ENCODE measurements at regions not wholly inside any gene's neighbourhood (a gene's known extent, or its start where the extent isn't known, plus 50 kb on each side); places are given as distances from the start of the nearest gene placed in this dataset.

DNA sequence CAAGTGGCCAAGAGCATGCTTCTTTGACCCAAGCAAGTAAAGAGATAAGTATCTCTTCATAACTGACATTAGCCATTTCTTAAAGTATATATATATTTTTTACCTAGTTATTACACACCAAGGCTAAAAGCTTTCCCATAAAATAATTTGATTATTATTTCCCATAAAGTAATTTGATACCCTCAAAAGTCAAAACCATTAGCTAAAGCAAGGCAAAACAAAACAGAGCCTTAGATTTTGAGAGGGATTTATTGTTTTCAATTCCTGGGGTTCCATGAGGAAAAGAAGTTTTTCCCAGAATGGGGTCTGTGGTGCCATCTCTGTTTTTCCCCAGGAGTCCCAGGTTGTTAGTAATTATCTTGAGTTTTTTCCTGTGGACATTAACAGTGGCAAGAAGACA lies 125.5 kb upstream of the NUDT4 start:
- DNase-seq: no peak

DNA sequence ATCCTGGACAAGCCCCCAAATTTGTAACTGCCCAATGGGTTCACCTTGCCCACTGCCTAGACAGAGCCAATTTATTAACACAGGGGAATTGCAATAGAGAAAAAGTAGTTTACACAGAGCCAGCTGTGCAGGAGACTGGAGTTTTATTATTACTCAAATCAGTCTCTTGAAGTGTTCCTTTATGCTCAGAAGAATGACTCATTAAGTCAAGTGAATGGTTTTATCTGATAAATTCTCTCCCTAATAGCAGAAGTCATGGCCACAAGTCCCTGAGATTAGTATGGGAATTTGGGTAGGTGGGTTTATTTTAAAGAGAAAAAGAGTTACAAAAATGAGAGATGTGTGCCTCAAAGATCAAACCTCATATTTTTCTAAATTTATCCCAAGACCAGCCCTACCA lies 122.8 kb upstream of the NUDT4 start:
- no peak for DNase-seq

DNA sequence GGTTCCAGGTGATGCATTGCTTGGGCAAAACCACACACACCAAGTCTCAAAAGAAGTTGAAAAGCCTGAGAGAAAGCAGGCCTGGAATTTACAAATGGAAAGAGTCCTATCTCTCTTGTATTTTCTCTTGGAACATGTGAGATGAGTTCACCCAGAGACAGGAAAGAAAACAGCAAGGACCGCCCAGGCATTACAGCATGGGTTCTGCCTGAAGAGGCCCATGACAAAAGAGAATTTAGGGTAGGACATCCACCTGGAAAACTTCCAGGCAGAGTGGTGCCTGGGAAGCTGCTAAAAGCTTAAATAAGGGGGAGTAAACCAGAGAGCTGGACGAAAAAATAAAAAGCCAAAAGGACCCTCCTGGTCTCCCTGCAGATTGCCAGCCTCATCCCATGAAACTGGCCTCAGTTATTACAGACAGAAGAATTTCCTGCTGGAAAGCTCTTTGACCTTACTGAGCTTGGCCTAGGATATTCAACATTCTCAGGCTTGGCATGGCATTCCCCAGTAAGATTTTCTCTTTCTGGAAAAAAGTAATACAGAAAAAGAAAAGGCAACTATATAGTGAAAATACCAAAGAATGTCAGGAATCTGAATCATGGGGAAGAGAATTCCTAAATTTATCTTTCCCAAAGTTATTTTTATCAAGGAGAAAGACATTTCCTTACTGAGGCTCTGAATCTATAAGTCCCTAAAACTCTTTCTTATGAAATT lies 121.3 kb upstream of the NUDT4 start:
- no peak for DNase-seq

DNA sequence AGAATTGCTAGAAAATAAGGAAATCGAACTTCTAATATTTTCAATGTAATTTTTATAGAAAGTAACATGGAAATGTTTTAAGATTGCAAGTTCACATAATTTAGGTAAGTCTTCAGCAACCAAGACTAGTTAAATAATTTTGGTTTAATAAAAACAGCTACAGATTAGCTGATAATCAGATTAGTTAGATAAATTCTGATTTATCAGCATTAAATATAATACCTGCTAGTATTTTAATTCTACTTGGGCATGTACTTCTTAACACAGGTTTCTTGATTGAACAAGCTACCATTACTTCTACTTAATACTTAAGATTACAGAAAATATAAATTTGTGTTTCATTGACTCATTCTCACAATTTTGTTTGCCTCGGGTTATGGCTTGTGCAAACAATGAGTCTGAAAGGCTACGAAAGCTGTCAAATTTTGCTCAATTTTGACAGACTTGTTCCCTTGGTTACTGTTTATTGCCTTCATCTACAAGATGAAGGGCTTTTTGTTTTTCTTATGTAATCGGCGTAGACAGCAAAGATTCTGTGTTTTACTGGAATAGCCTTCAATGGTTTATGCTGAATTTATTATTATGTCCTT lies 116.1 kb upstream of the NUDT4 start:
- DNase-seq: no peak

DNA sequence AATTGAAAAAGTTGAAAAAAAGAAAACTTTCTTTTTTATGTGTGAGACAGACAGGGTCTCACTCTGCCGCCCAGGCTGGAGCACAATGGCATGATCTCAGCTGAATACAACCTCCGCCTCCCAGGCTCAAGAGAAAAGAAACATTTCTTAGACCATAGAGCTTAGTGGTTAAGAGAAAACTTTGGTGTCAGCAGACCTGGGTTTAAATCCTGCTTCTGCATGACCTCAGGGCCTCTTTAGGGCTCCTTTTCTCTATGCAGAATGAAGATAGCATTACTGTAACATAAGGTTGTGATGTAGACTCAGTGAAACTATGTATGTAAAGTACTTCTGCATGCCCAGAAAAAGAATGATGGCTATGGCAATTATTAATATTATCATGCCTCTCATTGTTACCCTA lies 104.7 kb upstream of the NUDT4 start:
- no peak for DNase-seq

- no peak for DNase-seq
Observed at GRCh38 chr12:93273834-93274564, 103.7 kb upstream of the NUDT4 start.

GRCh38 chr12:93274937-93275336 lies 102.8 kb upstream of the NUDT4 start:
- no peak for DNase-seq

DNA sequence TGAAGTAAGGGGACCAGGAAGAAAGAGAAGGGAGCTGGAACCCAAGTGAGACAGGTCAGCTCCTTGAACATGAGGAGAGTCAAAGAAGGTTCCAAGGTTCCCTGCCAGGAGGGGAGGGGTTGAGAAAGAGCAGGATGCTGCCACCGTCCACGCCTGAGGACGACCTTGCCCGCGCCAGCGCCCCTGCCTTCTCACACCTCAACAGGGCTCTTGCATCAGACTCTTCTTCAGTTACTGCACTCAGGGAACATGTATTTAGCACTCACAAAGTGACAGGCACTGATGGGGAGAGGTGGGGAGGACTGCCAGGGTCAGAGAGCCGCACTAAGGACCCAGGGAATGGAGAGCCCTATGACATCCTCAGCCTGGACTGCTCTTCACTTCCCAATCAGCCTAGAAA lies 102.1 kb upstream of the NUDT4 start:
- DNase-seq: no peak

DNA sequence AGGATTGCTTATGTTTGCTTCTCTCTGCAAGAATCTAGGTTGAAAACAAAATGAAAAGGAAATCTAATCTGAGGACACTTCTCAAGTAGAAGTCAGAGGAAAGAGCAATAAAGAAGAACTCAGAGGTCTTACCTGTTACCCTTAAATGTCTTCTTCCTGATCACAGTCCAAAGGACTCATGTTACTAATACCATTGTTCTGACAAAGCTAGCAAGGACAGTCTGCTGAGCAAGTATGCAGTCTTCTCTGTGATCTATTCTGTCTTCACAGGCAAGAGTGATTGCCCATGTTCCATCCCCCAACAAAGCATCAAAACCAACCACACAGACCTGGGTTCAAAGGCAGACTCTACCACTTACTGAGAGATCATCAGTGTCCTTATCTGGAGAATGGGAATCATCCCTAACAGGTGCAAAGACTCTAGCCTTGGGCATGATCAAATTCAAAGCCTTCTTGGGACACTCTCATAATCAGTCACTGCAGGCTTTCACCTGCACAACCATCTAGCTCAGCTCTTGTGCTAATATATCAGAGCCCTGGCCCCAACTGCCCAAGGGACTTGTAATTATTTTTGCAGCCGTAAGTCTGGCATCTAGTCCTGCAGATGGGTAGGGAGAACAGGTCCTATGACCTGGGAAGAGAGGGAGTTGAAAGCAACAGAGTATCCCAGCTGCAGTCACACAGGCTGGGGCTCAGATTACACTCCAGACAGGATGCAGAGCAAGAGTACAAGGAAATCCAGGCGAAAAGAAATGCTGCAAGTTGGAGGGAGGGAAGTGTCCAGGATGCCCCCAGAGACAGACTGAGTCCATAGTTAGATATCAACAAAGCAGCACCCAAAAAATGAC lies 97.9 kb upstream of the NUDT4 start:
- DNase-seq: no peak

GRCh38 chr12:93287149-93287548 lies 90.6 kb upstream of the NUDT4 start:
- no peak for DNase-seq

DNA sequence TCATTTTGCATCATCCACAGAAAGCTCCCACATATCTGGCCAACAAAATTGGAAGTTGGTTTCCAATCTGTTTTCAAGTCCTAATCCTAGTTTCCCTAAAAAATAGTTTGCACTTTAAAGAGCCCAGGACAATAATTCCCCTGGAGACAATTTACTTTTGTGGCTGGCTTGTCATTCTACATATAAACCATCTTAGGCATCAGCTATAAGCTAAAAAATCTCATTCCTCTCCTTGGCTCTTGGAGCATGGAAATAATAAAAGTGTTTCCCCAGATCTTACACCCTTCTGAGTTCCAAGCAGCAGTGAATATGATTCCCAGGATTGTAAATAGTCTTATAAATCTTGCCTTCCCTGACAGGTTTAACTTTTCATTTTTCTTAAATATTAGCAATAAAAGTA lies 89.1 kb upstream of the NUDT4 start:
- DNase-seq: no peak

DNA sequence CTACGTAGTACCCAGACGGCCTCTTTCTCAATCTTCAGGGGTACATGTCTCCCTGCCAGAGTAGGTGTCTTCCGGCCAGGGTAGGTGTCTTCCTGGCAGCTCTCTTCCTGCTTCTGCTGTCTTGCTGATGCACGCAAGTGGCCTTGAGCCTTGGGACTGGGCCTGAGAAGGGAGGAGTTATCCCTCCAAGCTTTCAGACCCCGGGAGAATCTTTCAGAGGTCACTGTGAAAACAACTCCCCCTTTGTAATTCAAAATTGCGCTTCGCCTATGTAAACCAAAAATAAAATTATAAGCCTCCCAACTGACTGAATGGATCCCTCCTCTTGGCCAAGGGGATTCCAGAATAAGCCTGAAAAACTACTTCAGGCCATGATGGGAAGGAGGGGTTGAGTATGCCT lies 87.3 kb upstream of the NUDT4 start:
- no peak for DNase-seq

DNA sequence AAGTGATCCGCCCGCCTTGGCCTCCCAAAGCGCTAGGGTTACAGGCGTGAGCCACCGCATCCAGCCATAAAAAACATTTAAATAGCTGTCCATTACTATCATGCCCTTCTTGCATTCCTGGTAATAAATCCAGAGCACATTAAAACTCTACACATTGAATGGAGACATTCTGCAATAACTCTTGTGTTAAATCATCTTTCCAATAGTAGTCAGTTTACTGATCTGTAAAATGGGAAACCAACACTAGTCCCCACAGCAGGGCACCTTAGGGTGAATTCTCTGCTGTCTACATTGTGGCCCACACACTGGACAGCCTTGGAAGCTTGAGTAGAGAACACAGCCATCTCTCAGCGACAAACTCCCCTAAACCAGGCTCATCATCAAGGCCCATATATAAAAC lies 85.5 kb upstream of the NUDT4 start:
- no peak for DNase-seq

DNA sequence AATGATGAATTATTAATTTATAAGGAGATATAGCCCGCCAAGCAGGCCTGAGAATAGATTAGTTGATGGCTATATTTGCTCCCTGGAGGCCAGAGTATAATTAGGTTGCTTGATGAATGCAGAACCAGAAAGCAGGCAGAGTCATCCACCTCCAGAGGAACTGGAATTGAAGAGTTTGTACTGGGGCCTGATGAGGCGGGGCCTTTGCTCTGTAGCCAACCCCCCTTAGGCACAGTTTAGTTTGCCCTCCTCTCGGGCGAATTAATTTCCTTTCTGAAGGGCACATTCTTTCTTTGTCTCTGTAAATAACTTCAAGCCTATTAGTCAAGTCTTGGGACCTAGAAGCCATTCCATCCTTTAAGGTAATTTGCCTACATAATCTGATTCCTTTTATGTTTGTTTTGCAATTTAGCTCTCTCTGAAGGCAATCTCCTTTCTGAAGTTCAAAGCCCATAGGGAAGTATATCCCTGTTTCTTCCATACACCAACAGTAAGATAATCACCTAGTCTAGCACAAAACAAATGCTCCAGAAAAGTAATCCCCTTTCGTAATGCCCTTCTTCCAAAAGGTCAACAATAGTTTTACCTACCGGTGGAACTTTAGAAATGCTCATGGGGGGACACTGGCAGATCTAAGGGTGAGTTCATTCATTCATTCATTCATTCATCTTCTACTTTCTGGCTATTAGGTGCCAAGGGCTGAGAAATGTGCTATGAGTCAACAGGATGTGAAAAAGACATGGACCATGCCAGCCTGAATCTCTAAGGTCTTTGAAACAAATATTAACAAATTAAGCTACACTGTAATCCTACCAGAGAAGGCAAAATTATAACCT lies 84.8 kb upstream of the NUDT4 start:
- no peak for DNase-seq

DNA sequence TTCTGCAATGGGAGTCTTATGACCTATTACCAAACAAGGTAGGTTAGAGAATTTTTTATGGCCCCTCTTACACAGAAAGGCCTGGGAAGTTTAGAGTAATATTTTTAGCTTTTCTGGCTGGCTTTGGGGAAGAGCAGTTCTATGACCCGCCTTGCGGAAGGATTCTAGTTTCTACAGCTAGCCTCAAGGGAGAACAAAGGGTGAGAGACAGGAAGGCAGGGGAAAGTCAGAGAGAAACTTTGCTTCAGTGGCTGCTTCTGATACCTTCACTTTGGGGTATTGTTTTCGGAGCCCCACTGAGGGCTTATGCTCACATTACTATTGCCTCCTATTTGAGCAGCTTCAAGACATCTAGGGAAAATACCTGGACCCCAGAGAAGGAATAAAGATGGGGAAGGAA lies 80.7 kb upstream of the NUDT4 start:
- DNase-seq: no peak

- DNase-seq: no peak
Observed at GRCh38 chr12:93297536-93297935, 80.2 kb upstream of the NUDT4 start.

DNA sequence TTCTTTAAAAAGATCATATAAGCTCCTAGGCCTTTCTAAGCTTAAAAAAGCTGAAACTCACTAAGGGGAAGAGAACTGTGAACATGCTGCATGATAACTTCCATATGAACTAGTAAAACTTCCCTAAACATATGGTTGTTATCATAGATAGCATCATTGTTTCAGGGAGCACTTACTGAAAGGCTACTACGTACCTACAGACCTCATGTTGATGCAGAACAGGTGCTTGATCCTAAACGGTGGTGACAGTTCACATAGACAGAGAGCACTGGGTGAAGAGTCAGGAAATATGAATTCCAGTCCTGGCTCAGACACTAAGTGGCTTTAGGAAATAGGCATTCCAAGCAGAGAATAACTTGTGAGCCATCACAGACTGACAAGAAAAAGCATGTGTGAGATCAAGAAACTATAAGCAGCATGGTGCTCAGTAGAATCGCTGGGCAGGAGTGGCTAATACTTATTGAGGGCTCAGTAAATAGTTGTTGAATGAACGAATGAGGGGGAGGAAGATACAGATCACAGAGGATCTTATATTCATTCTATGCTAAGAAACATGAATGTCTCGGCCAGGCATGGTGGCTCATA lies 78.4 kb upstream of the NUDT4 start:
- no peak for DNase-seq

DNA sequence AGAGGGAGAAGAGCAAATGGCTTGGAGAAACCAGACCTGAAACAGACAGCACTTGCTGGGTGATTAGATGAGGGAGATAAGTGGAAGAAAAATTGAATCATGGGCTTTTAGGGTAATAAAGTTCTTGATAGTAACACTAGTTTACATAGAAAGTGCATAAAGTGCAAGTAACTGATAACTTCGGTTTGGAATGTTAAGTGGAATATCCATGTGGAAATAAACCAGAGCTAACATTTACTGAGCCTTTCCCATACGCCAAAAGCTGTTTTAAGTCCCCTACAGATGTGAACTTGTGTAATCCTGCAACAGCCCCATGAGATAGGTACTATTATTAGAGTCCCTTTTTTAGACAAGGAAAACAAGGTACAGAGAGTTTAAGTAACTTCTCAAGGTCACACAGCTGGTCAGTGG lies 77.1 kb upstream of the NUDT4 start:
- DNase-seq: no peak

DNA sequence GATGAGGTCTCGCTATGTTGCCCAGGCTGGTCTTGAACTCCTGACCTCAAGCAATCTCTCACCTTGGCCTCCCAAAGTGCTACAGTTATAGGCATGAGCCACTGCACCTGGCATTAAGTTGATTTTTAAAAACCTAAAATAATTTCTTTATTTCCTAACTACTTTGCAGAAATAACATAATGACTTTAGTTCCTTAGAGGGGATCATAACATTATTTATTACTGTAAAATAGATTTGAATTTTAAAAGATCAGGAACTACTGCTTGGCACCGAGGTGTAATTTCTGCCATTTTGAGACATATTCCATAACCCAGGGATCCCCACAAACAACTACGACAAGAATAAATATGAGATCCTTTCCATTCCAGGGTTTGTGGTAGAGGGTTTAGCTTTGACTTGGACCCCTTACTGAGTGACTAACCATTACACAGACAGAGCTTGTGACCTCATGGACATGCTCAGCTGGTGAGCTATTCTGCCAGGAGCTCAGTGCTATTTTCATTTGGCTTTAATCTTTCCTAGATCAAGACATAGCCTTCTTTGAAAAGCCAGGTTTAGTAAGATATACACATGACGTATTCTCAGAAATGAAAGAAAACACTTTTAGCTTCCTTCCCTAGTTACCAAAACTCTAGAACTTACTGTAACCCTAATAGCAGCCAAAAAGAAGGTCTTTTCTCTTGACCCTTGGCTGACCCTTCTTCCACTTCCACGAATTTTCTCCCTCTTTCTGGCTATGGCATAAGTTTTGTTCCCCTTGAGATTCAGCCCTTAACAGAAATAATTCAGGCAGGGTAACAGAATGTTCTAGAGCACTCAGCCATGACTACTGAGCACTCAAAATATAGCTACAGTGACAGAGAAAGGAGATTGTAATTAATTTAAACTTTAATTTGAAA lies 75.1 kb upstream of the NUDT4 start:
- DNase-seq: no peak

DNA sequence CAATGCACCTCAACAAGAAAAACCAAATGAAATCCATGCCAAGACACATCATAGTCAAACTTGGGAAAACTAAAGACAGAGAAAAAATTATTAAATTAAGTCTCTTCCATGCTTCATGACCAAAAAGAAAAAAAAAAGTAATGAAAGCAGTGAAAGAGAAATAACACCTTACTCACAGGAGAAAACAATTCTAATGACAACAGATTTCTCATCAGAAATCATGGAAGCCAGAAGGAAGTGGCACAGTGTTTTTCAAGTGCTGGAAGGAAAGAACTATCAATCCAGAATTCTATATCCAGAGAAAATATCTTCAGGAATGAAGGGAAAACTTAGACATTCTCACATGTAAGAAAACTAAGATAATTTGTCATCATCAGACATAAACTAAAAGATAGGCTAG lies 71.1 kb upstream of the NUDT4 start:
- no peak for DNase-seq

DNA sequence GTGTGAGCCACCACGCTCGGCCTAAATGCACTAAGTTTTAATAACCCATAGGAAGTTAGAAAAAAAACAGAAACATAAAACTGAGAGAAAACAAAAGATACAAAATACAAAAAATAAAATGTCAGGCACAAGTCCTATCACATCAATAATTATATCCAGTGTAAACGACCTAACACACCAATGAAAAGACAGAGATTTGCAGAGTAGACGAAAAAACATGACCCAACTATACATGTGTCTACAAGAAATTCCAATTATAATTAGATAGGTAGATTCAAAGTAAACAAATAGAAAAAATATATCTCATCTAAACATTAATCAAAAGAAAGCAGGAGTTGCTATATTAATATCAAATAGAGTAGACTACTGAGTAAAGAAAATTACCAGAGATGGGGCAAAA lies 69.4 kb upstream of the NUDT4 start:
- no peak for DNase-seq

Data from C1 segment of cervical spinal cord (tissue), 14 donors.